Right renal cortex interstitium (tissue), 3 donors: ENCODE measurements at regions not wholly inside any gene's neighbourhood (a gene's known extent, or its start where the extent isn't known, plus 50 kb on each side); places are given as distances from the start of the nearest gene placed in this dataset.
"Not testable (repeated sequence)": the region's sequence is repeated elsewhere in the genome, so short reads cannot be mapped to it uniquely, and the experiment has no call there.

Source experiments
- DNase-seq, 3 donors: peaks; one replicate each; pipeline ENCODE4 v3.0.0-alpha.2; 2013; ENCODE audit warnings: low read depth in 3 of 3, low spot score in 2 of 3

GRCh38 chr13:22770891-22771290 lies 409.9 kb upstream of the SGCG start:
- no peak for DNase-seq

GRCh38 chr13:22773465-22773864 lies 407.3 kb upstream of the SGCG start:
- DNase-seq = no peak

GRCh38 chr13:22776394-22777186 lies 404.2 kb upstream of the SGCG start:
- no peak for DNase-seq

- no peak for DNase-seq
Observed at GRCh38 chr13:22777207-22777606, 403.6 kb upstream of the SGCG start.

- DNase-seq = no peak
Observed at GRCh38 chr13:22789027-22789593, 391.7 kb upstream of the SGCG start.

- no peak for DNase-seq
Observed at GRCh38 chr13:22789916-22790315, 390.9 kb upstream of the SGCG start.

GRCh38 chr13:22793598-22794134 lies 387.1 kb upstream of the SGCG start:
- DNase-seq = no peak

- no peak for DNase-seq
Observed at GRCh38 chr13:22800526-22801401, 380.0 kb upstream of the SGCG start.

GRCh38 chr13:22801402-22802003 lies 379.3 kb upstream of the SGCG start:
- peak in 1 of 3 donors; percentile 13 for DNase-seq

GRCh38 chr13:22812793-22813192 lies 368.0 kb upstream of the SGCG start:
- DNase-seq = no peak

- not testable (repeated sequence) for DNase-seq
Observed at GRCh38 chr13:22813531-22814377, 367.0 kb upstream of the SGCG start.

GRCh38 chr13:22814433-22814832 lies 366.3 kb upstream of the SGCG start:
- not testable (repeated sequence) for DNase-seq

GRCh38 chr13:22821589-22821988 lies 359.2 kb upstream of the SGCG start:
- no peak for DNase-seq

- no peak for DNase-seq
Observed at GRCh38 chr13:22825186-22825585, 355.6 kb upstream of the SGCG start.

- peak in 1 of 3 donors; percentile 38 for DNase-seq
Observed at GRCh38 chr13:22828081-22828480, 352.7 kb upstream of the SGCG start.

- DNase-seq = no peak
Observed at GRCh38 chr13:22836475-22836874, 344.3 kb upstream of the SGCG start.

GRCh38 chr13:22837980-22838647 lies 342.7 kb upstream of the SGCG start:
- no peak for DNase-seq

- DNase-seq = peak in 1 of 3 donors; percentile 39
Observed at GRCh38 chr13:22839603-22840530, 340.9 kb upstream of the SGCG start.
